ENCODE measurements at regions not wholly inside any gene's neighbourhood (a gene's known extent, or its start where the extent isn't known, plus 50 kb on each side); places are given as distances from the start of the nearest gene placed in this dataset.

GRCh38 chr14:85711620-85712019 is 181.7 kb downstream of the FLRT2 start:
- TF ChIP-seq CTCF (IDR thresholded peaks at IDR 0.05) (no peak), SIN3A (IDR thresholded peaks at IDR 0.05; ENCODE audit: borderline replicate concordance, insufficient read depth, low read depth, low read length) (no peak), REST (IDR thresholded peaks at IDR 0.05; ENCODE audit: insufficient read depth in 1 of 2, low read depth in 2 of 2, low read length in 1 of 2) (no peak), TCF7L2 (IDR thresholded peaks at IDR 0.05; ENCODE audit: low read depth, low read length) (no peak), POLR2AphosphoS5 (IDR thresholded peaks at IDR 0.05; ENCODE audit: low read depth, low read length) (no peak)

All from Panc1 (cell line).